WI38 (cell line): ENCODE measurements at regions not wholly inside any gene's neighbourhood (a gene's known extent, or its start where the extent isn't known, plus 50 kb on each side); places are given as distances from the start of the nearest gene placed in this dataset.

Source experiments
- H3K4me3 ChIP-seq: 2 replicates; pipeline ENCODE4 v1.5.1; 2011; ENCODE audit warnings: low read depth, mild to moderate bottlenecking, control low read depth, low read length
- TF ChIP-seq, protein P1 (sequence below): IDR thresholded peaks from 2 replicates; pipeline ENCODE4 v1.5.1; 2012; ENCODE audit warnings: low read depth, mild to moderate bottlenecking, control low read depth, low read length

DNA sequence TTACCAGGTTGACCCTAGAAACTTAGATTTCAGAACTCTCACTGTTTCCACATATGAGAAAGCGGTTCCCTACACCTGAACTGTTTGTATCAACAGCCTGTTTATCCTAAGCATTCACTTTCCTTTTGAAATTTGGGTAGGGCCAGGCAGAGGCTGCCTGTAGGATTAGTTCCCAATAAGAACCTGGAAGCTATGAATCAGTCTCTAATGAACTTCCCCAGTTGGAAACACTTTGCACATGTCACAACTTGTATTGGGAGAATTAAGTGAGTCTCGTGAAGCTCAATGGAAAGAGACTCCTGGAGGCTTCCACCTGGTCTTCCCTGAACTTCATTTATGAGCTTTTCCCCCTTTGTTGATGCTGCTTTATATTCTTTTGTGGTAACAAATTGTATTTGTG, 486.6 kb upstream of the HS6ST1 start:
- no peak overlapping the region for H3K4me3 ChIP-seq
- TF ChIP-seq, protein P1, sequence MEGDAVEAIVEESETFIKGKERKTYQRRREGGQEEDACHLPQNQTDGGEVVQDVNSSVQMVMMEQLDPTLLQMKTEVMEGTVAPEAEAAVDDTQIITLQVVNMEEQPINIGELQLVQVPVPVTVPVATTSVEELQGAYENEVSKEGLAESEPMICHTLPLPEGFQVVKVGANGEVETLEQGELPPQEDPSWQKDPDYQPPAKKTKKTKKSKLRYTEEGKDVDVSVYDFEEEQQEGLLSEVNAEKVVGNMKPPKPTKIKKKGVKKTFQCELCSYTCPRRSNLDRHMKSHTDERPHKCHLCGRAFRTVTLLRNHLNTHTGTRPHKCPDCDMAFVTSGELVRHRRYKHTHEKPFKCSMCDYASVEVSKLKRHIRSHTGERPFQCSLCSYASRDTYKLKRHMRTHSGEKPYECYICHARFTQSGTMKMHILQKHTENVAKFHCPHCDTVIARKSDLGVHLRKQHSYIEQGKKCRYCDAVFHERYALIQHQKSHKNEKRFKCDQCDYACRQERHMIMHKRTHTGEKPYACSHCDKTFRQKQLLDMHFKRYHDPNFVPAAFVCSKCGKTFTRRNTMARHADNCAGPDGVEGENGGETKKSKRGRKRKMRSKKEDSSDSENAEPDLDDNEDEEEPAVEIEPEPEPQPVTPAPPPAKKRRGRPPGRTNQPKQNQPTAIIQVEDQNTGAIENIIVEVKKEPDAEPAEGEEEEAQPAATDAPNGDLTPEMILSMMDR = no peak

DNA sequence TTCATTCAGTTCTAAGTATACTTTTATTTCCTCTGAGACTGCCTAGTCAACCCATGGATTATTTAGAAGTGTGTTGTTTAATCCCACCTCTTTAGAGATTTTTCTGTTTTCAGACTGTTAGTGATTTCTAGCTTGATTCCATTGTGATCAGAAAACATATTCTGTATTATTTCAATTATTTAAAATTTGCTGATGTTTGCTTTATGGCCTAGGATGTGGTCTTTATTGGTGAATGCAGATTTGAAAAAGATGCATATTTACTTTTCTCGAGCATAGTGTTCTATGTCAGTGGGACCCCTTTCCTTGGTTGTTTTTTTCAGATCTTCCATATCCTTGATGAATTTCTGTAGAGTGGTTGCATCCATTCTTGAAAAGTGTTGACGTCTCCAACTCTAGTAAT, 487.2 kb upstream of the HS6ST1 start:
- TF ChIP-seq, protein P1 = no peak
- H3K4me3 ChIP-seq = no peak overlapping the region

DNA sequence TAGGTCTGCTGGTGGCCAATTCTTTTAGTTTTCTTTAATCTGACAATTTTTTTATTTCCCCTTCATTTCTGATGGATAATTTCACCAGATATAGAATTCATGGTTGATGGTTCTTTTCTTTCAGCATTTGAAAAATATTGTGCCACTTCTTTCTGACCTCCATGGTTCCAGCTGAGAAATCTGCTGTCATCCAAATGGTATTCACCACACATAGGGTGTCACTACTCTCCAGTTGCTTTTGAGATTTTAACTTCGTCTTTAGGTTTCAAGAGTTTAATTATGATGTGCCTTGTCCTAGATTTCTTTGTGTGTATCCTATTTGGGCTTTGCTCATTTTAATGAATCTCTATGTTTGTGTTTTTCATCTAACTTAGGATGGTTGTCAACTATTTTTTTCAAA, 488.6 kb upstream of the HS6ST1 start:
- TF ChIP-seq, protein P1 = no peak
- H3K4me3 ChIP-seq = no peak overlapping the region

DNA sequence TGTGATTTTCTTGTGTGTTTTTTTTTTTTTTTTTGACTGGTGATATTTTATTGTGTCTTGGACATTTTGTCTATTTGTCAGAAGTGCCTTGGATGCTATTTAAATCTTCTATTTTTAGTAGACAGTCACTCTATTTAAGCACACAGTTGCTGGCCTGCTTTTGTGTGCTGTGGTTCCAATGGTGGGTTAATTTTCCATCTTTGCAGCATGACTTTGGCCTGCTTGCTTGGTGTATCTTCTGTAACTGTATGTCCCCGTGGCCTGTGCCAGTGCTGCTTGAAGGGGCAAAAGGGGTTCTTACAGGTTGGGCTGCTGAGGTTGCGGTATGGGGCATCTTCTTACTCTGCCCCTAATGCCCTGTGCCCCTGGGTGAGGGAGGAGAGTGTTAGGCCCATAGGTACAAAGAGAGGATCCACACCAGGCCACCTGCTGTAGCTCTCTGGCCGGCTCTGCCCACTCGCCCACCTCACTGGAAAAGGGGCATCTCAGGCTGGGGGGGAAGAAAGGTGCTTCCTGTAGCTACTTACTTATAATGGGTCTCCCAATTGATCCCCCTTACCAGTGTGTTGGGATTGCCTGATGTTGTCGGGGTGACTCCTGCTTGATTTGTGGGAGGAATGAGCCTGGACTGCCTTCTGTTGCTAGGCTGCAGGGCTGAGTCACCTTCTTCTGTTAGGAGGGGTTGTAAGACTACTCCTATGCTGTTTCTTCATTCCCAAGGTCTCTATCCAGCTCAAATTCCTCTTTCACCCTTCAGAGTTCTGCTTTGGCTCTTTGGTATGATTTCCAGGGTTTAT, 490.0 kb upstream of the HS6ST1 start:
- TF ChIP-seq, protein P1 = no peak
- no peak overlapping the region for H3K4me3 ChIP-seq

DNA sequence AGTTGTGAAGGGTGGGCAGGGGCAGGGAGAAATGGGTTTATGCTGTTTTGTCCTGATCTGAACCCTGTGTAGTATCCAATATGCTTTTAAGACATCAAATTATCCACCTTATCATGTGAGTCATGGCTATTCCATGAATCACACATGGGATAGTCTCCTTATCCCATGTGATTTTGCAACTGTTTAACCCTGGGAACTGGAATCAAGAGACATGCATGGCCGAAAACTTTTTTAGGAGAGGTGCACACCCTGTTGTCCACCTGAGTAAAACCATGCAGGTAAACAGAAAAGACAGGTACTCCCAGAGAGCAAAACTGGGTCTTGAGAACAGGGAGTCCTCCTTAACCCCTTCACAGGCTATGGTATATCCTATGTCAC, 490.6 kb upstream of the HS6ST1 start:
- H3K4me3 ChIP-seq = no peak overlapping the region
- TF ChIP-seq, protein P1 = no peak

DNA sequence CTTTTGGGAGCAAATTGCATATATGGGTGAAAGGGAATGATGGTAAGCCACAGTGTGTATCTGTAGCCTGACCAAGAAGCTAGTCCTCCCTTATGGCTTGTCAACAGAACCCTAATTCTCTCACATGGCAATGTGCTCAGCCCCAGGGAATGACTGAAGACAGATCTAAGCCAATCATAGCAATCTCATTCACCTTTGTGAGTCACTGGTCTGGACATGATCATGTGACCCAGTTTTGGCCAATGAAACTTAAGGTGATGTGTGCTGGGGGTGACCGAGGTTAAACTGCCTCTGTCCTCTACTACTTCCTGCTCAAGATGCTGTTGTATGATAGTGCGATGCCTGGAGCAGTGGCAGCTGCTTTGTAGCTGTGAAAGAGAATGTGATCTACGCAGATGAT, 491.2 kb upstream of the HS6ST1 start:
- no peak overlapping the region for H3K4me3 ChIP-seq
- TF ChIP-seq, protein P1 = no peak

DNA sequence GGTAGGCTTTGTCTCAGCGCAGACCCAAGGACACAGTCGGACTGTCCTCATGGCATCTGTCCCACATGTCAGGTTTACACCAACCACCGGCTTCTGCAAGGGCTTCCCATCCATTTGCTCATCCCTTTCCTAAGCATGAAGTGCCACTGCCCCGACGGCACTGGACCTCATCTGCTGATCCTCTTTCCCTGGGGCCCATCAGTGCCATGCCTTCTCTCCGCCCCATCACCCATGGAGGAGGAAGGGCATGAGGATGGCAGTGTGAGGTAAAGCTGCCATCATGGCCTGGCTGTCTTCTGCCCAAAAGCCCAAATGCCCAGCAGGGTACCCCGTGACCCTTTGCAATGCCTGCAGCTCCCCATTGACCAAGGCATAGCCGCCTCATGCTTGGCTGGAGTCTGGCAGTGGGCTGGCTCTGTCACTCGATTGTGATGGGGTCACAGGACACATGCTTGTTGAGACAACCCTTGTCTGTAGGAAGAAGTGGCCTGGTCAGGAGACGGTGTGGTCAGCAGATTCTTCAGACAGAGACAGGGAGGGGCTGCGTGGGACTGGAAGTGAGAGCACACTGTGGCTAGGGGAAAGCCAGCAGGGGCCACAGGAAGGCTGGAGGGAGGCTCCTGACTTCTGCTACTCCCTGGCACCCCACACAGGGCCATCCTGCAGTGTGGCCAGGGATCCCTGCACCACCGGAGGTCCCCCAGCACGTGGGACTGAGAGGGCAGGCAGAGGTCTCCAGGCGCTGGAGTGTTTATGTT, 493.7 kb upstream of the HS6ST1 start:
- TF ChIP-seq, protein P1 = no peak
- H3K4me3 ChIP-seq = no peak overlapping the region
